ENCODE measurements at regions not wholly inside any gene's neighbourhood (a gene's known extent, or its start where the extent isn't known, plus 50 kb on each side); places are given as distances from the start of the nearest gene placed in this dataset.

- TF ChIP-seq CTCF (IDR thresholded peaks at IDR 0.05 in 4 of 5, conservative IDR thresholded peaks at IDR 0.05 in 1 of 5): no peak
- no peak for TF ChIP-seq POLR2A (IDR thresholded peaks at IDR 0.05)
These were observed 89.9 kb downstream of the IL12A start for GRCh38 chr3:160078533-160078932.
